ENCODE measurements at regions not wholly inside any gene's neighbourhood (a gene's known extent, or its start where the extent isn't known, plus 50 kb on each side); places are given as distances from the start of the nearest gene placed in this dataset.

- DNase-seq (ENCODE audit: low spot score) (no peak), ATAC-seq (no peak)
- CTCF ChIA-PET, result no interaction called here
- Mint-ChIP-seq H3K9me3 (peaks cover 14% of the 10 kb centered on the region), H3K4me3 (no peak overlapping the region), H3K4me1 (peaks cover 14% of the 10 kb centered on the region), H3K27ac (no peak overlapping the region), H3K36me3 (peaks cover 9% of the 10 kb centered on the region), H3K27me3 (ENCODE audit: low read depth) (no peaks in the 10 kb centered on the region; the same call in 1 of the 2 replicates)
- TF ChIP-seq, protein P1, sequence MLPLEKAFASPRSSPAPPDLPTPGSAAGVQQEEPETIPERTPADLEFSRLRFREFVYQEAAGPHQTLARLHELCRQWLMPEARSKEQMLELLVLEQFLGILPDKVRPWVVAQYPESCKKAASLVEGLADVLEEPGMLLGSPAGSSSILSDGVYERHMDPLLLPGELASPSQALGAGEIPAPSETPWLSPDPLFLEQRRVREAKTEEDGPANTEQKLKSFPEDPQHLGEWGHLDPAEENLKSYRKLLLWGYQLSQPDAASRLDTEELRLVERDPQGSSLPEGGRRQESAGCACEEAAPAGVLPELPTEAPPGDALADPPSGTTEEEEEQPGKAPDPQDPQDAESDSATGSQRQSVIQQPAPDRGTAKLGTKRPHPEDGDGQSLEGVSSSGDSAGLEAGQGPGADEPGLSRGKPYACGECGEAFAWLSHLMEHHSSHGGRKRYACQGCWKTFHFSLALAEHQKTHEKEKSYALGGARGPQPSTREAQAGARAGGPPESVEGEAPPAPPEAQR (CRISPR knock-in tag; IDR thresholded peaks at IDR 0.05), result no peak
- TF ChIP-seq ZNF121 (CRISPR knock-in tag; IDR thresholded peaks at IDR 0.05), result no peak
- TF ChIP-seq ZNF219 (CRISPR knock-in tag; IDR thresholded peaks at IDR 0.05; ENCODE audit: borderline replicate concordance), result no peak
- TF ChIP-seq SOX15 (CRISPR knock-in tag; IDR thresholded peaks at IDR 0.05), result no peak
- TF ChIP-seq ZNF423 (CRISPR knock-in tag; IDR thresholded peaks at IDR 0.05), result no peak
- TF ChIP-seq GRHL2 (CRISPR knock-in tag; IDR thresholded peaks at IDR 0.05; ENCODE audit: insufficient replicate concordance, severe bottlenecking), result no peak
- POLR2A ChIA-PET, result no interaction called here
Measured at GRCh38 chr7:81433206-81433605, 336.6 kb downstream of the HGF start.

DNA sequence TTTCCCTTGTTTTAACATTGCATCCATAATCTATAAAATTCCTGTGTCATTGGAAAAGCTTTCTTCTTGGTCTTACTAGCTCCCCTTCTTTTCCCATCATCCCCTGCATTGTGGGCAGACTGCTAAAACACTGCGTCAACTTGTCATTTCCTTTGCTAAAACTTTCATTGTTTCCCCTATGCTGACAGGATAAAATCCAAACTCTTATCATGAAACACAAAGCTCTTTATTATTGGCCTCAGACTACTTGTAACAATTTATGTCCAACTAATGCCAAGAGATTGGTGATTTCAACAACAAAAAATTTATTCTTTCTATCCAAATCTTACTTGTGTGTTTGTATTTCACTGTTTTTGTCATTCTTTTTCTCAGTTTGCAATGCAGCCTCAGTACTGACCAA is 339.1 kb downstream of the HGF start:
- ChIA-PET CTCF (no interaction called here), POLR2A (no interaction called here)
- H3K27me3 Mint-ChIP-seq (ENCODE audit: low read depth), result no peaks in the 10 kb centered on the region; the same call in 1 of the 2 replicates
- ATAC-seq (no peak), DNase-seq (ENCODE audit: low spot score) (no peak)
- H3K36me3 Mint-ChIP-seq, result no peaks in the 10 kb centered on the region
- H3K9me3 Mint-ChIP-seq, result peaks cover 3% of the 10 kb centered on the region
- H3K27ac Mint-ChIP-seq, result no peak overlapping the region
- H3K4me1 Mint-ChIP-seq, result peaks cover 14% of the 10 kb centered on the region
- H3K4me3 Mint-ChIP-seq, result no peak overlapping the region
- TF ChIP-seq RORB (CRISPR knock-in tag; IDR thresholded peaks at IDR 0.05), result no peak
- TF ChIP-seq PREB (CRISPR knock-in tag; IDR thresholded peaks at IDR 0.05; ENCODE audit: borderline replicate concordance), result no peak
- TF ChIP-seq ZNF416 (CRISPR knock-in tag; IDR thresholded peaks at IDR 0.05), result no peak
- no peak for TF ChIP-seq E2F1 (CRISPR knock-in tag; IDR thresholded peaks at IDR 0.05)
- TF ChIP-seq, protein P2, sequence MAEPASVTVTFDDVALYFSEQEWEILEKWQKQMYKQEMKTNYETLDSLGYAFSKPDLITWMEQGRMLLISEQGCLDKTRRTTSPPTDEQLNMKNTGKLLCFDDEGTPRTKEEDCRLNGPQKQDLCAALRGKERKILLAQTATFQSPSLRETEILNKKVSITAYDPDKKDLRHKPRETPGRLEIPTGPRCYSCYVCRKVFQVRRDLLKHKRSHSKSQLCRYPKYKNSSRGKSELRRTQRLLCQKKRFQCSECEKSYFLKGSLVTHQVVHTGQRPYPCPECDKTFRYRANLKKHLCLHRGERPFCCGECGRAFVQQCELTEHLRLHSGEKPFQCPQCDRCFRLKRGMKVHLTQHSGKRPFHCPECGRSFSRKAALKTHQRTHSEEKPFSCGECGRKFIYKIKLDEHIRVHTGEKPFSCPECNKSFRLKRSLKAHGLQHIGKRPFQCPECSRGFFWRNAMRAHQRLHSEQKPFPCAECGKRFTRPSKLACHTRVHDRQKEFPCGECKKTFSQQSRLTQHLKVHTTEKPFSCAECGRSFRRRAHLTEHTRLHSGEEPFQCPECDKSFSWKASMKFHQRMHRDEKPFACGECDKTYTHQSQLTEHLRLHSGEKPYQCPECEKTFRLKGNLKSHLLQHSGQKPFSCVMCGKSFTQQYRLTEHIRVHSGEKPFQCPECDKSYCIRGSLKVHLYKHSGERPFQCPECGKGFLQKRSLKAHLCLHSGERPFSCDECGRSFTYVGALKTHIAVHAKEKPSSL (CRISPR knock-in tag; conservative IDR thresholded peaks at IDR 0.05), result no peak
- no peak for TF ChIP-seq ESRRA (CRISPR knock-in tag; IDR thresholded peaks at IDR 0.05; ENCODE audit: borderline replicate concordance)
- no peak for TF ChIP-seq SMAD4 (CRISPR knock-in tag; IDR thresholded peaks at IDR 0.05)
- no peak for TF ChIP-seq EMX1 (CRISPR knock-in tag; IDR thresholded peaks at IDR 0.05)
- TF ChIP-seq, protein P3, sequence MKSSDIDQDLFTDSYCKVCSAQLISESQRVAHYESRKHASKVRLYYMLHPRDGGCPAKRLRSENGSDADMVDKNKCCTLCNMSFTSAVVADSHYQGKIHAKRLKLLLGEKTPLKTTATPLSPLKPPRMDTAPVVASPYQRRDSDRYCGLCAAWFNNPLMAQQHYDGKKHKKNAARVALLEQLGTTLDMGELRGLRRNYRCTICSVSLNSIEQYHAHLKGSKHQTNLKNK (CRISPR knock-in tag; IDR thresholded peaks at IDR 0.05), result no peak
- no peak for TF ChIP-seq ZNF263 (CRISPR knock-in tag; IDR thresholded peaks at IDR 0.05; ENCODE audit: low read depth)
- no peak for TF ChIP-seq MLX (CRISPR knock-in tag; IDR thresholded peaks at IDR 0.05)
- no peak for TF ChIP-seq ETV6 (CRISPR knock-in tag; IDR thresholded peaks at IDR 0.05)
- no peak for TF ChIP-seq ZNF532 (CRISPR knock-in tag; IDR thresholded peaks at IDR 0.05; ENCODE audit: borderline replicate concordance)
- TF ChIP-seq GTF2I (CRISPR knock-in tag; conservative IDR thresholded peaks at IDR 0.05), result no peak
- TF ChIP-seq MYBL2 (CRISPR knock-in tag; IDR thresholded peaks at IDR 0.05), result no peak
- TF ChIP-seq NR2C2 (CRISPR knock-in tag; IDR thresholded peaks at IDR 0.05), result no peak
- TF ChIP-seq CDX4 (CRISPR knock-in tag; IDR thresholded peaks at IDR 0.05; ENCODE audit: borderline replicate concordance), result no peak
- TF ChIP-seq CBFB (CRISPR knock-in tag; IDR thresholded peaks at IDR 0.05; ENCODE audit: low read depth), result no peak
- TF ChIP-seq FOXJ3 (CRISPR knock-in tag; IDR thresholded peaks at IDR 0.05; ENCODE audit: borderline replicate concordance), result no peak
